GM21737 (cell line): ENCODE measurements at regions not wholly inside any gene's neighbourhood (a gene's known extent, or its start where the extent isn't known, plus 50 kb on each side); places are given as distances from the start of the nearest gene placed in this dataset.
"Not testable (repeated sequence)": the region's sequence is repeated elsewhere in the genome, so short reads cannot be mapped to it uniquely, and the experiment has no call there.

Experiments
- ATAC-seq: cut with Tn5 transposase; IDR thresholded peaks from one replicate; pipeline ENCODE4 v1.9.1; 2021; ENCODE audit warnings: mild to moderate bottlenecking, moderate library complexity; ENCODE audit not compliant: unreplicated experiment

GRCh38 chr4:116346750-116347149, 738.6 kb downstream of the TRAM1L1 start:
- no peak for ATAC-seq

GRCh38 chr4:116343809-116344208, 741.6 kb downstream of the TRAM1L1 start:
- ATAC-seq = no peak

GRCh38 chr4:116342143-116342542, 743.2 kb downstream of the TRAM1L1 start:
- ATAC-seq = no peak

GRCh38 chr4:116332508-116332907, 752.9 kb downstream of the TRAM1L1 start:
- no peak for ATAC-seq

- no peak for ATAC-seq
Measured at GRCh38 chr4:116328261-116328860, 757.0 kb downstream of the TRAM1L1 start.

GRCh38 chr4:116323606-116324005, 761.8 kb downstream of the TRAM1L1 start:
- ATAC-seq = no peak

- ATAC-seq = no peak
Measured at GRCh38 chr4:116321471-116321870, 763.9 kb downstream of the TRAM1L1 start.

- ATAC-seq = no peak
Measured at GRCh38 chr4:116320859-116321258, 764.5 kb downstream of the TRAM1L1 start.

- ATAC-seq = no peak
Measured at GRCh38 chr4:116303736-116304188, 781.6 kb downstream of the TRAM1L1 start.

GRCh38 chr4:116302990-116303735, 782.2 kb downstream of the TRAM1L1 start:
- no peak for ATAC-seq

GRCh38 chr4:116275006-116275405, 810.4 kb downstream of the TRAM1L1 start:
- no peak for ATAC-seq

GRCh38 chr4:116272336-116272735, 813.0 kb downstream of the TRAM1L1 start:
- no peak for ATAC-seq

GRCh38 chr4:116260931-116261330, 824.4 kb downstream of the TRAM1L1 start:
- not testable (repeated sequence) for ATAC-seq

GRCh38 chr4:116244771-116245170, 840.6 kb downstream of the TRAM1L1 start:
- ATAC-seq = no peak

GRCh38 chr4:116243431-116243830, 841.9 kb downstream of the TRAM1L1 start:
- no peak for ATAC-seq

GRCh38 chr4:116233971-116234370, 851.4 kb downstream of the TRAM1L1 start:
- ATAC-seq = no peak

- not testable (repeated sequence) for ATAC-seq
Measured at GRCh38 chr4:116231999-116232398, 853.4 kb downstream of the TRAM1L1 start.

- ATAC-seq = no peak
Measured at GRCh38 chr4:116229420-116229819, 856.0 kb downstream of the TRAM1L1 start.

GRCh38 chr4:116223040-116223732, 862.2 kb downstream of the TRAM1L1 start:
- ATAC-seq = no peak

- ATAC-seq = no peak
Measured at GRCh38 chr4:116217781-116218180, 867.6 kb downstream of the TRAM1L1 start.

- ATAC-seq = no peak
Measured at GRCh38 chr4:116215622-116216021, 869.8 kb downstream of the TRAM1L1 start.

- no peak for ATAC-seq
Measured at GRCh38 chr4:116202524-116202923, 882.9 kb downstream of the TRAM1L1 start.
